Stromal cell of bone marrow (primary cell): ENCODE measurements at regions not wholly inside any gene's neighbourhood (a gene's known extent, or its start where the extent isn't known, plus 50 kb on each side); places are given as distances from the start of the nearest gene placed in this dataset.

Experiments
- DNase-seq: peaks from one replicate; pipeline ENCODE4 v3.0.0-alpha.2; 2012; ENCODE audit warnings: low read depth

DNA sequence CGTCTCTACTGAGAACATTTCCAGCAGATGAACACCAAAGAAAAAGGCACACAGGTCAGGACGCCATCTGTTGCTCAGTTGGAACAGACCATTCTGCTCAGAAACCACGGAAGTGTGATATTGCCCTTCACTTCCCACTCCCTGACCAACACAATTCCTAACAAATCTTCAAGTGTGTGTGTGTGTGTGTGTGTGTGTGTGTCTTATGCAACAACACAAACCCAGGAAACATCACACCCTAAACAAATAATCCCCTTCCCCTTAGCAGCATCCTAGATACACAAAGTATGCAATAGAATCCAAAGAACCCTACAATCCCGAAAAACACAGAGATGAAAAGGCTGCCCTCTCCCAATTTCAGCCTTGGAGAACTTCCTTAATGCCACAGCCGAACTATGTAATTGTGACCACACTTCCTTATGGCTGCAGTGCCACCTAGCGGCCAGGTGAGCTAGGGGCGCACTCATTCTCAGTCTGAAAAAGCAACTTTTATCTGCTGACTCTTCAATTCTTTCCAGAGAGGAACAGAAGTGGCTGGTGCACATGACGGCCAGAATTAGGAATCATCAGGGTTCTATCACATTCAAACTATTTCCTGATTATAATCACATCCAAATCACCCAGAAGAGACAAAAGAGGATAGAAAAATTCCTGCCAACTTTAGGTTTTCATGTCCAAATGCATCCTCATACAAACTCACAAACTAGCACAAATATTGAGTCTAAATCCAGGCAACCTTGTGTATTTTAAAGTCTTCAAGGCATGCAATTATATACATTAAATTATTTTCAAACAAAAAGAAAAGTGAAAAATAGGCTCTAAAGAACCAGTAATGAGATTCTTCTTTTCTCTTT lies 164.9 kb downstream of the DHX15 start:
- DNase-seq, result peak; percentile 58

DNA sequence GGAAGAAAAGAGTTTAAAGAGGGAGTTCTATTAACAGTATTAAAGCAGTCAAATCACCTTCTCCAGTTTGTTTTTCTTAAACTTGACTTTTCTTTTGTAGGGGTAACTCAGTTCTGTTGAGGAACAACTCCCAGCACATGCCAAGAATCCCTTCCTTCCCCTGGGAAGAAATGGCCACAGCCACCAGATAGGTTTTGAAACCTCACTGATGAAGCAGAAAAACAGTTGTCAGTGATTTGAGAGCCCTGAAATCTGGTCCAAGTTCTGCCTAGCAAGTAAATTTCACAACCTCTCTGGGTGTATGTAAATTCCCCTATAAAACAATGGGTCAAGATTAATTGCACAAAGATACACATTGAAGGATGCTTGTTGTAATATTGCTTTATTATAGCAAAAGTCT lies 167.1 kb downstream of the DHX15 start:
- DNase-seq, result no peak

DNA sequence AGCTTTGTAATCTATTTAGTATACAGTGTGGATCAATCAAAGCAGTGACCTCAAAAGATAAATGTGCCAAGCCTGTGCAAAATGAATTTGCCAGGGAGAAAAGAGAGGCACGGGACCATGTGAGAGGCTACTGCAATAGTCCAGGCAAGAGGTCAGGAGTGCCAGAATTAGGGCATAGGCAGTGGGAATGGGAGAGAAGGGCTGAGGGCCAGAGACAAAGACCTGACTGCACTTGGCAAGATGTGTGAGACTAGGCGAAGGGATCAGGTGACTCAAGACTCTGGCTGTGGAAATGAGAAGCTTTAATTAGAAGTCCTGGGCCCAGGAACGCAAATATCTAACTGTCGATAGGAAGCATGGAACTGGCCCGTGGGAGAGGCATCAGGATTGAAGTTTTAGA lies 168.1 kb downstream of the DHX15 start:
- DNase-seq, result no peak

DNA sequence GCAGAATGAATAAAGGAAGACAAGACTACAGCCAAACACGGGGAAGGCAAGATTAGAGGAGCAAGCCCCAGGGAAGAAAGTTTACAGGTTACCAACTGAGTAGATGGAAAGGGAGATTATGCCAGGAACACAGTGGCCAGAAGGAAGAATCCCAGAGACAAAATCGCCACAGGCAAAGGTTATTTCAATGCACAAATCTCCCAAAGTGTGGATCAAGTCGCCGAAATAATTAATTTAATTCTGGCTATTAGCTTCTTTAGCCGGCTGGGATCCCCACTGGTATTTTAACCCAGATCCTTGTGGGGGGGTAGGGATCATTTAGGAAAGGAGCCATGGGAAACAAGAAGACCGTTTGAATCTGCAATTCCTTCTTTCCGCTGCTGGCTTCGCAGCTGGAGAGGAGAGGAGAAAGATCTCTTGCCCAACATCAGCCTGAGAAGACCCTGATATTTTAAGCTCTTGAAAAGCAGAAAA lies 171.0 kb downstream of the DHX15 start:
- no peak for DNase-seq

DNA sequence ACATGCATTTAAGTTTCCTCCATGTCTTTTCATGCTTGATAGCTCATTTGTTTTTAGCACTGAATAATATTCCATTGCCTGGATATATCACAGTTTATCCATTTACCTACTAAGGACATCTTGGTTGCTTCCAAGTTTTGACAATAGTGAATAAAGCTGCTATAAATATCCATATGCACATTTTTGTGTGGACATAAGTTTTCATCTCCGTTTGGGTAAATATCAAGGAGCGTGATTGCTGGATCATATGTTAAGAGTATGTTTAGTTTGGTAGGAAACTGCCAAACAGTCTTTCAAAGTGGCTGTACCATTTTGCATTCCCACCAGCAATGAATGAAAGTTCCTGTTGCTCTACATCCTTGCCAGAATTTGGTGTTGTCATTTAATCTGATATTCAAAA lies 172.5 kb downstream of the DHX15 start:
- DNase-seq, result no peak

DNA sequence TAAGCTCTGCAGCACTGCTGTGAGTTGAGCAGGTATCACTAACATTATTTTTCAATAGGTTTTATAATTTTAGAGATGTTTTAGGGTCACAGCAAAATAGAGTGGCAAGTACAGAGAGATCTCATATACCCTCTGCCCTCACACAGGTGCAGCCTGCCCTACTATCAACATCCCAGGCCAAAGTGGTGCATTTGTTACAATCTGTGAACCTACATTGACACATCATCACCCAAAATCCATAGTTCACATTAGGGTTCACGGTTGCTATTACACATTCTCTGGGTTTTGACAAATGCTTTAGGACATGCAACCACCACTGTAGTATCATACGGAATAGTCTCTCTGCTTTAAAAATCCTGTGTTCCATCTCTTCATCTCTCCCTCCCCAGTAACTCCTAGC lies 173.1 kb downstream of the DHX15 start:
- no peak for DNase-seq

DNA sequence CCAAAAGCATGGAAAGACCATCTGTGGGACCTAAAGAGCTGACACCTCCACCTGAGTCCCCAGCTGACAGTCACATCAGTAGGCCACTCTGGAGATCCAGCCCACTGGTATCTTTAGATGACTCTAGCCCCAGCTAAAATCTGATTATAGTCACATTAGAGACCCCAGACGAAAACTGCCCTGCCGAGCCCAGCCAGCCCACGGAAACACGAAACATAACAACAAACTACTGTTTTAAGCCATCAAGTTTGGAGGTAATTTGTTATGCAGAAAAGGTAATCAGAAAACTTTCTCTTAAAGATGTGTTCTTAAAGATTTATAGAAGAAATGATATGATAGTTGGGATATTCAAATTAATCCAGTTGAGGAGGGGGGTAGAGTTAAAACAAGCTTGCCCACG lies 175.7 kb downstream of the DHX15 start:
- no peak for DNase-seq

DNA sequence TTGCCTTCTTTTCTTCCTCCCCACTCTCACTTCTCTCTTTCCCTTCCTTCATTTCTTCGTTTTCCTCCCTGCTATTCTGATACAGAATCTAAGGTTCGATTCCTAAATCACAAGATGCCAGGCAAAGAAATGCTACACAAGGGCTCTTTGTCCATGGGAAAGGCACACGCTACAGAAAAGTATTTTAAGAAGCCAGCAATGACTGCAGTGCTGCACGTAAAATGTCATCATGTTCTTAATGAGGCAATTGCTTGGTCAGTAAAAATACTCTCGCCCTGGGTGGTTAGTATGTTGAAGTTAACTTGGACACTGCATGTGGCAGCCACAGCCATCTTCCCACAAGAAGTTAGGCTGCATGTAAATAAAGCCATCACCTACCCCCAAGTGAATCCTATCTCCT lies 178.4 kb downstream of the DHX15 start:
- no peak for DNase-seq

DNA sequence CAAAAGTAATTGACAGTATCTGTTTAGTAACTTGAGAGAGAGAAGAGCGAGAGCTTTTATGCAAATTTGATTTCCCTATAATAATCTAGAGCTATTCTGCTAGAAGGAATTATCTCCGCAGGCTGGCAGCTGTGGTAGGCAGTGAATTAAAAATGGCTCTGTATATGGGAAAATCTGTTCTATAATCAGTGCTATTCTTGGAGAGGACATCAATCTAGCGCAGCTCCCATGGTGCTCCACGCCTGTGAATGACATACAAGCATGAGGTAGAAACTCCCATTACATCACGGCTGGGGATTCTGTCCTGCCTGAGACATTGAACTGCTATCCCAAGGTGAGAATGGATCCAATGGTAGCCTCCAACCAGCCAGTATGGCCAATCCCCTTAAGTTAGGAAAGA lies 179.0 kb downstream of the DHX15 start:
- DNase-seq, result no peak

DNA sequence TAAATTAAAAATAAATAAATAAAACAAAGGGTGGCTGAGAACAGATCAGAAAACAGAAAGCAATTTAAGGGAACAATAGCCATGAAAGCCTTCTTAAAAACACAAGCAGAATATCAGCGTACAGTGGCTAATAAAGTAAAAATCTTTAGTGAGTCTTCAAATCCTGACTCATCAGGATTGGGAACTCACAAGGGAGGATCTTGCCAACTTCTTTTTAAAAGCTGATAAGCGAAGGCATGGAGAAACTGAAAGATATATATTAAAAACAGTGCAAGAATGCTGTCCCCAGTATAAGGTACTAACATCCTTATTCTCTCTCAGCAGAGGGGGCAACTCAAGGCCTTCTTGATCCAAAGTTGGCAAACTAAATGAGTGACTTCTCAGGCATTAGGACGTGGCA lies 180.1 kb downstream of the DHX15 start:
- DNase-seq, result no peak

DNA sequence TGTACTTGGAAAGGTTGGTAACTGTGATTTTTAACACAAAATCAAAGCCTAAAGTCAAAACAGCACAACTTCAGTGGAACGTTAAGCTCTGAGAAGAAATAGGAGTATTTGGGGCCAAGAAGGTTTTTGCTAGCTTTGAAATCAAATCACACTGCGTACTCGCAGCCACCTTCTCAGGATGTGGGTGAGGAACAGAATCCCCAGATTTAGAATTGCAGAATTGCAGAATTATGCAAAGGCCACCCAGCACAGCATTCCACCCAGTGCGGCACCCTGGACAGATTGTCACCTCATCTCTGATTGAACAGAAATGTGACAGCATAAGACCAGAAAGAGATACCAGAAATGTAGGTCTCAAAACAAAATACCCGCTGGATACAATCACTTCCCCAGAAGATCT lies 181.1 kb downstream of the DHX15 start:
- no peak for DNase-seq

DNA sequence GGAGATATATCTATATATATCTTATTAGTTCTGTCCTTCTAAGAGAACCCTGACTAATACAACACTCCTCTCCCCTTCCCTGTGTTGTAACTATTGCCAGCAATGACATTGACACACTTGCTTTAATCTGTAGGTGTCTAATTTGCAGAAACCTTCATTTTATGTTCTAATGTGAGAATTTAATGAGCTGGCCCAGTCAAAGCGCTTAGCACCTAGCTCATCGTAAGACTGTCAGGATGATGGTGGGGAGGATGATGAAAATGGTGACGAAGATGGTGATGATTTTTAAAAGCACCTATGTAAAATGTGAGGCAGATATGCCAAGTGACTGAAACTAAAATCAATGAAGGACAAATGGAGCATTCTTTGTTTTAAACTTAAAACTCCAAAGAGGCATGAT lies 183.8 kb downstream of the DHX15 start:
- no peak for DNase-seq

DNA sequence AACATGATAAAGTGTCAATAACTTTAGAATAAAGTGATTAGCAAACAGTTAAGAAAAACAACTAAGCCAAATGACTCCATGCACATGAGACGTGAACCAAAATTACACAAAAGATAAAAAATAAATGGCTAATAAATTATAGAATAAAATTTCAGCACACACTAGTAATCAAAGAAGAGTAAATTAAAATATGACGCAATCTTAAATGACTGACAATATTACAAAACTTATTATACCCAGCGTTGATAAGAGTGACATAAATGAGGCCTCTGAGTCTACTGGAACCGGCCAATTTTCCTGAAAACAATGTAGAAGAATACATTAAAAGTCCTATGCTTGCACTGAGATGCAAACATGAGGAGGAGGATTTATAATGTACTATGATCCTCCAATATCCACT lies 187.4 kb downstream of the DHX15 start:
- no peak for DNase-seq

DNA sequence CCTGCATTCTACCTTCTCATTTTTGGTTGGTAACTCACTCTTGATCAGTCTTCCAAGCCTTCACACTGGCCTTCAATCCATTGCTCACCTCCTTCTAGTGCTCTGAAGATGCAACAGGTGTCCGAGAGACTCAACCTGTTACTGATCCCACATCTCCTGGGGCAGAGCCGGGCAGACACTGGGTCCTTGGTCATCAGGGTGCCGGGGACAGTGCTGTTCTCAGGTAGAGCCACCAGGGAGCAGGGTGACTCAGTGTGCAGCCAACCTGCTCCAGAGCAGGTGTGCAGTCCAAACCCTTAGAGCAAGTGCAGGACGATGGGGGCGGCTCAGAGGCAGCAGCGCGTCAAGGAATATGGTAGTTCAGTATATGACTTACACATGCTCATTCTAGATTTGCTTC lies 188.4 kb downstream of the DHX15 start:
- DNase-seq, result no peak

DNA sequence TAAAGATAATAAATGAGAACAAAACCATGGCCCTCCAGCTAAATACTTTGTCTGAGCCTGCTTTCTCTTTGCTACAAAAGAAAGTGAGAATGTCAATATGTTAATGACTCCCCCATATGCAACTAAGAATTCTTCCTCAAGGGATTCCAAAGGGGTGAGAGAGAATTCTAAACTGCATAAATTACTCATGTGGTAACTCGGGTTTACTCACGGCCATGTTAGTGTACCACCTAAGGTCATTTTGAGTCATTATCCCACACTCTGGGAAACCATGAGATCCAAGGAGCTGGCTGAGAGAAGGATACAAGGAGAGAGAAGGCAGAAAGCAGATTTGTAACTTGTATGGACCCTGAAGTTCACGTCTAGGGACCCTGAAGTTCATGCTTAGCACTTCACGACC lies 190.3 kb downstream of the DHX15 start:
- peak; percentile 38 for DNase-seq

DNA sequence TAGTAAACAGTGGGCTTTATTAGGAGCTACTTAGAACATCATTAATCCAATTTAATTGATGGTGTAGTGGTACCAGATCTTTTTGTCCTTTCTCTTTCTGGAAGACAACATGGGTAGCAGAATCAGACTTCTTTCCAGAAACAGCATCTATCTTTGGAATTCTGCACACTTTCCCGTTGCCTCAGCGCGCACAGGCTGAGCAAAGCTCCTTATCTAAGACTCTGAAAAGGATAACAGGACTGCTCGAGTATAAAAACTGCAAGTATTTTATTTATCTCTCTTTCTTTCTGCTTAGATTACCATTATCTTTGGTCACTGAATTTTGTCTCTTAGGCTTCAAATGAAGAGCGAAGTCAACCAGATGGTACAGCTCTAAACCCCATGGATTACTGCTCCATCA lies 191.7 kb downstream of the DHX15 start:
- no peak for DNase-seq

DNA sequence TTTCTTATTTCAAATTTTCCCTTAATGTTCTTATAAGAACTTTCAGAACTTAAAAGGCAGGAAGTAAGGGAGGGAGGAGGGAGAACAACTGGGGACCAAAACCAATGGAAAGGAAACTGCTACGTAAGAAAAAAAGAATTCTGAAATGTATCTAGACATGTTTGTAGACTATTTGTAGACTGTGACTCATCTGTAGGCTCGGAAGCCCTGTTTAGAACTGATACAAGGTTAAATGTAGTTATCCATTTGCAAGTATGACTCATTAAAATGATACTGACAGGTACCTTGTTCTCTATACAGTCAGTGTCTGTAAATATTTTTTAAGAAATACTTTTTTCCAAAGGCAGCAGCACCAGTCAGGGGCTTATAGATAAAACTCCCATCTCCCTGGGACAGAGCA lies 202.0 kb downstream of the DHX15 start:
- no peak for DNase-seq

DNA sequence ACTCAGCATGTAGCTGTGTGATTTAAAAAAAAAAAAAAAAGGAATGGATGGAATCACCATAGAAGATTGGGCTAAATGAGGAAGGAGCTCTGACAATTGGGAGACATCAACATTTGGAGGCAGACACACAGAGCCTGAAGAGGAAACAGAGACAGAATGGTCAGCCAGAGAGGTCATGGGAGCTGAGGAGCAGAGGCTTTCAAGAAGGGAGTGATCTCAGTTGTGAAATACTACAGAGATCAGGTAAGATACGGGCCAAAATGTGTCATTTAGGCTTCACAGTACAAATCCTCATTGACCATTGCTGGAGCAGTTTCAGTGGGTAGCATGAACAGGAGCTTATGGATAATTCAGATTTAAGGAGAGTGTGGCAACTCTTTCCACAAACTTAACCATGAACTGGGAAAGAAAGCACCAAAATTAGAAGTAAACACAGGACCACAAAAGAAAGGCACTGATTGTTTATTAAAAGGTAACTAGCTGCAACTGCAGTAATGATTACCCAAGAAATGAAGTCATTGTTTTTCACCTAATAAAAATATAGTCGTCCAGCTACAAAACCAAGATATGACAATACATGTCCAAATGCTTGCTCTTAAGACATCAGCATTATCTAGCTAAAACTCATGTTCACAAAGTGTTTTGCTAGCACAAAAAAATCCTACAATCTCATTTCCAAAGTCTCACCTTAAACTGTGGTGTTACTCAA lies 203.2 kb downstream of the DHX15 start:
- DNase-seq, result no peak

DNA sequence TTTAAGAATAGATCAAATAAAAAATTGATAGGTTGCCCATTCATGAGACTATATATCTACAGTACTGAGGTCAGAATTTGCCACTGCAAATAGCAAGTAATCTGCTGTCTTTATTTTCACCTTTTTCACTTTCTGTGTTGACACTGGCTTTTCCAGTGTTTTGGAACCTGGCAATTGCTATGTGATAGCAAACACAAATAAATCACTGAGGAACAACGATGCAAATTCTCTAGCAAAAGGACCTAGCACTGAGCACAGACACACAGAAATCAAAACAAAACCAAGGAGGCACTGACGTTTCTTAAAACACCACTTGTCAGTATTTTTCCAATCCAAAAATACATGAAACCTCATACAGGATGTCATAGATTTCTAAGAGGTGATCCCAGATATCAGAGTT lies 210.7 kb downstream of the DHX15 start:
- no peak for DNase-seq

DNA sequence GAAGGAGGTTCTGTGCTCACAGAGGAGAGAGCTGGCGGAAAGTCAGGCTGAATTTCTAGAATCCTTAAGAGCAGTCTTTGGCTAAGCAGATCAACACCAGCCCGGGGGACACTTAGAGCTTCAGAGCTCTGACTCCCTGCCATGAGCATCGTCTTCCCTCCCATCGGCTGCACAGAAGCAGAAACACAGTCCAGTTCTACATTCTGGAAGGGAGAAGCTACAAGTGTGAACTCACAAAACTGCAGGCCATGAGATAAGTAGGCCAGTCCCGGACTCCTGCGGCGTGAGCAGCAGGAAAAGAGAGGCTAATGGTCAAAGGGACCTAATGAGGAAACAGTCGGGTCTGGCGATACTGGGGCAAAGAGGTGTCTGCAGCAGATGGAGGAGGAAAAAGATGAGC lies 211.5 kb downstream of the DHX15 start:
- no peak for DNase-seq

DNA sequence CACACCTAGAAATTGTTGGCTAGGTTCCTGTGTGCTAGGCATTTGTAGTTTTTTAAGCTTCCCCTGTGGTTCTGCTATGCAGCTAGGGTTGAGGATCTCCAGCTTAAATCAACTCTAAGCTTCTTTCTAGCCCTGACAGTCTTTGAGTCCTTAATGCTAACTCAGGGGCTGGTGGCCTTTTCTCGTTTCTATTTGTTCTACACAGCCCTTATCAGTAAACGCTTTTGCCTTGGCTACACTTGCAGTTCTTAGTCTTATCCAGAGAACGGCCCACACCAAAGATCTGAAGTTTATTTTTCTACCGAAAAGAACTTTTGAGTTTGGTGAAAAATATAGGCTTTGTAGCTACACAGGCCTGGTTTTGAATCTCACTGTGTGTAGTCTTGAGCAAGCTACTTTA lies 212.0 kb downstream of the DHX15 start:
- no peak for DNase-seq

DNA sequence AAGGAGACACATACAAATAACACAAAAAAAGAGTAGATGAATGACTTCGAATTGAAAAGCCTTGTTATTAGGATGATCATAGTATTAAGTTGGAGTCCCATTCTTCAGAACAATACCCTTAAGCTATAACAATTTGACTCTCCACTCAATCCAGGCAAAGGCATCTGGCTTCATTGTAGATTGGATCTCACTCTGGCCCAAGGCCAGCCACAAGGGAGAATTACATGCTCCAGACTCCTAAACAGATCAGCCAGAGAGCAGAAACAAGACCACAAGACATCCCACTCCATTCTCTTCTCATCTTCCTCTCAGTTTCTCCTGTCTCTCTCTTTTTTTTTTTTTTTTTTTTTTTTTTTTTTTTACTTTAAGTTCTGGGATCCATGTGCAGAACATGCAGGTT lies 213.9 kb downstream of the DHX15 start:
- no peak for DNase-seq

DNA sequence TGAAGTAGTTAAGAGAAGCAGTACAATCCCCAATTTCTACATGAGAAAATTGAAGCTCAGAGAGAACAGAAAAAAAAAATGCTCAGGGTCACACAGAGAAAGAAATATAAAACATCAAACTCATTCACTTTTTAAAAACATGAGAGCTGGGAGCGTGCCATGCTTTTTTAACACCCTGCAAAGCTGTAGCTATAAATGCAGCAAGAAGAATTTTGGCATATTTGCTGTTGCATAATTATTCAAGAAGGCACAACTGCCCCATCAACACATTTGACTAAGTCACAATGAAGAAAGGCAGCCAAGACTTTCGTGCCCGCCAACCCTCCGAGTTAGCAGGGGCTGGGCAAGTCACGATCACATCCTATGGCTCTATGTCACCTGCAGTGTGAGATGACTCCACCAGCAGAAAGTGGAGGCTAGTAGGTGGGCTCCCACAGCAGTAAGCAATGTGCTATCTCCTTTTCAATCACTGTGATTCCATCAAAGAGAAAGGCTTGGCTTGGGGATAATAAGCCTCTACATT lies 214.8 kb downstream of the DHX15 start:
- DNase-seq, result no peak
